NCI-H2196 treated with DMSO at 0.1 percent for 48 hours (cell line): ENCODE measurements at regions not wholly inside any gene's neighbourhood (a gene's known extent, or its start where the extent isn't known, plus 50 kb on each side); places are given as distances from the start of the nearest gene placed in this dataset.
"Not testable (repeated sequence)": the region's sequence is repeated elsewhere in the genome, so short reads cannot be mapped to it uniquely, and the experiment has no call there.

Experiments used
- DNase-seq: peaks from one replicate; lab custom pipeline; 2025; ENCODE audit not compliant: unreplicated experiment; lab: John Stamatoyannopoulos, UW

- DNase-seq, result no peak
These were observed 161.2 kb downstream of the C9orf50 start for GRCh38 chr9:129459547-129460322.

- DNase-seq, result no peak
These were observed 162.0 kb downstream of the C9orf50 start for GRCh38 chr9:129458663-129459546.

- no peak for DNase-seq
These were observed 162.7 kb downstream of the C9orf50 start for GRCh38 chr9:129458155-129458661.

- DNase-seq, result no peak
These were observed 163.5 kb downstream of the C9orf50 start for GRCh38 chr9:129457325-129457779.

DNA sequence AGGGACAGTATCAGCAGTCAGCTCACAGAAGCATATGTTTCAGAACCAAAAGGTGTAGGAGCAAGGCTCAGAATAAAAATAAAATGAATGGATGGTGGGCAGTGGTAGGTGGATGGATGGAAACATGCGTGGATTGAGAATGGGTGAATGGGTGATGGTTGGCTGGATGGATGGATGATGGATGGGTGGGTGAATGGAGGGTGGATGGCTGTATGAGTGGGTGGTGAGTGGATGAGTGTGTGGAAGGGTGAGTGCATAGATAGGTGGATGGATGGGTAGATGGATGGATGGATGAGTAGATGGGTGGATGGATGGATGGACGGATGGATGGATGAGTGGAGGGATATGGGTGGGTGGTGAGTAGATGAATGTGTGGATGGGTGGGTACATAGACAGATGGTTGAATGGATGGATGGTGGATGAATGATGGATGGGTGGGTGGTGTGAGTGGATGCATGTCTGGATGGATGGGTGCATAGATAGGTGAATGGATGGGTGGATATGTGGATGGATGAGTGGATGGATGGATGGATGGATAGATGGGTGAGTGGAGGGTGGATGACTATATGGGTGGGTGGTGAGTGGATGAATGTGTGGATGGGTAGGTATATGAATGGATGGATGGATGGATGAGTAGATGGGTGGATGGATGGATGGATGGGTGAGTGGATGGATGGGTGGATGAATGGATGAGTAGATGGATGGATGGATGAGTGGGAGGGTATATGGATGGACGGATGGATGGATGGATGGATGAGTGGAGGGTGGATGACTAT lies 164.2 kb downstream of the C9orf50 start:
- no peak for DNase-seq

DNA sequence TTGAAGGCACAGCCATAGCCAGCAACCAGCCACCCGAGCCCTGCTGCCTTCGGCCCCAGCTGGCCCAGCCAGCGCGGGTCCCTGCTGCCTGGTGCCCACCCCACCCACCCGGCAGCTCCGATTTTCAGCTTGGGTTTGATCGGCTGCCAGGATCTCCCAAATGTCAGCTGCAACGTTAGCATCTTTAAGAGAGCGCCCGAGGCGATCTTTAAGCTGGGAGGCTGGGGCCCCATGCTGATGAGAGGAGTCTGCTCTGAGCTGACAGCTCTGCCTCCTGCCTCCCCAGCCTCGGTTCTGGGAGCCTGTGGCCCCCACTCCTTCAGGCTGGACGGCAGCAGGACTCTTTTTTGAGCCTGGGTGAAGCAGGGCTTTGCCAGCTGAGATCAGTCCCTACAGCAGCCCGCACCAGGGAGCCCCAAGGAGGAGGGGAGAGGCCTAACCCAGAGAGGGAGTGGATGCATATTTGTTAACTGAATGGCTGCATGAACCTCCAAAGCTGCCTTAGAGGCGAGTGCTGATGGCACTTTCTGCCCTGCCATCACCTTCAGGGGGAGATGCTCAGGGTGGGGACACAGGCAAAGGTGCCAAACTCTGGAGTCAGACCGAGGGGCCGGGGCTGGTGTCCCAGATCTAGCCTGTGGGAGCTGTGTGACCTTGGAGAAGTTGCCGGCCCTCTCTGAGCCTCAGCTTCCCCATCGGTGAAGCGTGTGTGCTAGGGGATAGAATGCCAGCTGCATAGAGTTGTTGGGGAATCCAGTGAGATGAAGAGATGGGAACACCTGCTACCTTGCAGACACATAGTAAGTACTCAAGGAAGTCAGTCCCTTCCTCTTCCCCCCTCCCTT lies 165.5 kb downstream of the C9orf50 start:
- no peak for DNase-seq

DNA sequence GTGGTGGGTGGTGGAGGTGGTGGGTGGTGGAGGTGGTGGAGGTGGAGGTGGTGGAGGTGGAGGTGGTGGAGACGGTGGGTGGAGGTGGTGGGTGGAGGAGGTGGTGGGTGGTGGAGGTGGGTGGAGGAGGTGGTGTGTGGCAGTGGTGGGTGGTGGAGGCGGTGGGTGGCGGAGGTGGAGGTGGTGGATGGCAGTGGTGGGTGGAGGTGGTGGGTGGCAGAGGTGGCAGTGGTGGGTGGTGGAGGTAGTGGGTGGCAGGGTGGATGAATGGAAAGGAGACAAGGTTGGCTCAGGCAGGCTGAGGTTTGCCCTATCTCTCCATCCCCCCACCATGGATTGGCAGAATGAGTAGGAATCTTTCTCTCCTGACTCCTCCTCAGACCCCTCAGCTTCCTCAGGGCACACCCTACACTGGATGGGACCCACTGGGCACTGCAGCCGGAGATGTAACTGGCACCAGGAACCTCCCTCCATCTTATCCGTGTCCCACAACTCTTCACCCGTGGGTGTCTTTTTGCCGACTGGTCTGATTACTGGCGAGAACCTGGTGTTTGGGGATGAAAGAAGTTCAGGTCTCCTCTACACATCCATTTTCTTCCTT lies 166.3 kb downstream of the C9orf50 start:
- DNase-seq, result no peak

DNA sequence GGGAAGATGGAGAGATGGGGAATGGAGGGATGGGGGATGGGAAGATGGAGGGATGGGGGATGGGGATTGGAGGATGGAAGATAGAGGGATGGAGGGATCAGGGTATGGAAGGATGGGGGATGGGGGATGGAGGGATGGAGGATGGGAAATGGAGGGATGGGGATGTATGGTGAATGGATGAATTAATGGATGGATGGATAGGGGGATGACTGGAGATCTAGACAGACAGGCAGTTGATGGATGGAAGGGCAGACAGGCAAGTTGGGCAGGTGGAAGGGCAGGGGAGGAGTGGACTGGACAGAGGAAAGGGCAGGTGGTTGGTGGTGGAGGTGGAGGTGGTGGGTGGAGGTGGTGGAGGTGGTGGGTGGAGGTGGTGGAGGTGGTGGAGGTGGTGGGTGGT lies 167.2 kb downstream of the C9orf50 start:
- no peak for DNase-seq

DNA sequence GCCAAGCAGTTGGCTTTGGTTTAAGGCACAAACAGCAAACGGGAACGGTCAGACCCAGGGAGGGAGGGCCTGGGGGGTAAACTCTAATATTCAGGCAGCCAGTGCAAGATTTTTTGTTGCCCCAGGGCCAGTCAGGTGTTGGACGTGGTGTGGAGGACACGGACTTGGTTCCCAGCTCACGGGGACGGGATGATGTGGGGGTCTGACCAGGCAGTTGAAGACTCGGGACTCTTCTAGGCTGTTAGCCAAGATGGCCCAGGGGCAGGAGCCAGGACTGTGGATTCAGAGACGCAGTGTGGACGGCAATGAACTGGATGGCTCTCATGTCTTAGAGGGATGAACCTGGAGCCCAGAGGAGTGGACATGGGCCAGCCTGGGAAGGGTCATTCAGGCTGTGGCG lies 169.2 kb downstream of the C9orf50 start:
- DNase-seq, result no peak

- DNase-seq, result no peak
These were observed 169.7 kb downstream of the C9orf50 start for GRCh38 chr9:129451089-129451656.

DNA sequence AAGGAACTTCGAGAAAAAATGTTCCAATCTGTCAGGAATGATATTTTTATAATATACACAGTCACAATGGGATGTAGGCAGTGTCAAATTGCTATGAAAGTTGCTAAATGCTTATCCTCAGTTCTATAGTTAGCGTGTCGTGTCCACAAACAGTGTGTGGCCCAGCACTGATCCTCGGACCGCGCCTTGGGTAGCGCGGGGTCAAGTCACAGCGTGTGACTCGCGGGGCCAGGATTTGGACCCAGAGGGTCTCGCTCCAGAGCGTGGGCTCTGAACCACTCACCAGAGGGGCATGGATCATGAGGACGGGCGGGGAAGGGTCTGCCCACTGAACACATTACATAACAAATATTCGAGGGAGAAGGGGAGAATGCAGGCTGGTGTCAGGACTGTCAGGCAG lies 171.8 kb downstream of the C9orf50 start:
- DNase-seq, result no peak

DNA sequence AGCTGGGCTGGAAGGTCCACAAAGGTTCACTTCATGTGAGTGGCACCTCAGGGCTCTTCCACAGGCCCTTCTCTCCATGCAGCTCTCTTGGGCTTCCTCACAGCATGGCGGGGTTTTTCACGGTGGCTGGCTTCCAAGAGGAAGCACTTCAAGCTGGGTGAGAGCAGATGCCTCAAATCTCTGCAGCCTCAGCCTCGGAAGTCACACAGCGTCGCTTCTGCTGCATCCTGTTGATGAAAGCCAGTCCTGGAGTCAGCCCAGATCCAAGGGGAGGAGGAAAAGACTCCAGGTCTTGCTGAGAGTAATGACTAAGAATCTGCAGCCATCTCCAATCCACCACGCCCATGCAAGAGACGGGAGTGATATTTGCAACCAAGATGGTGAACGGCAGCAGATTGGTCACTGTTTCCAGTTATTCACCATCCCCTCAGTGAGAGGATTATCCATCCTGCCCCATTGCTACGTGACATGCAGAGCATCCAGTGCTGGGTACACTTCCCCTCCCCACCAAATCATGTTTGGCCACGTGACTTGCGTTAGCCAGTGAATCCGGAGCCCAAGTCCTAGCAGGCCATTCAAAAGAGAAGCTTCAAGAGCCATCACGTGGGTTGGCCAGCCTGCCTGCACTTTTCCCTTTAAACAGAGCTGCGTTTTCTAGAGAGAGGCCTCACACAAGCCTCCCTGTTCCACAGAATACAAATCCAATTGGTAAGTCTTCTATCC lies 173.9 kb downstream of the C9orf50 start:
- DNase-seq, result peak; percentile 29

DNA sequence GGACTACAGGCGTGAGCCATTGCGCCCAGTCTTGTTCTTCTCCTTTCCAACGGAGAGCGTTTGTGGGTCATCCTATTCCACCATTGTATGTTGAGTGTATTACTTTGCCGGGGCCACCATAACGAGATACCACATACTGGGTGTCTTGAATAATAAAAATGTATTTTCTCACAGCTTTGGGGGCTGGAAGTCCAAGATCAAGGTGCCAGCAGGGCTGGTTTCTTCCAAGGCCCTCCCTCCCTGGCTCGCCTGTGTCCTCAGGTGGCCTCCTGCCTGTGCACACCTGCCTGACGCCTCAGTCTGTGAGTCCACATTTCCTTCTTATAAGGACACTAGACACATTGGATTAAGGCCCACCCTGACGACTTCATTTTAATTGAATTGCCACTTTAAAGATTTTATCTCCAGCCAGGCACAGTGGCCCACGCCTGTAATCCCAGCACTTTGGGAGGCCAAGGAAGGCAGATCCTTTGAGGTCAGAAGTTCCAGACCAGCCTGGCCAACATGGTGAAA lies 175.1 kb downstream of the C9orf50 start:
- no peak for DNase-seq

DNA sequence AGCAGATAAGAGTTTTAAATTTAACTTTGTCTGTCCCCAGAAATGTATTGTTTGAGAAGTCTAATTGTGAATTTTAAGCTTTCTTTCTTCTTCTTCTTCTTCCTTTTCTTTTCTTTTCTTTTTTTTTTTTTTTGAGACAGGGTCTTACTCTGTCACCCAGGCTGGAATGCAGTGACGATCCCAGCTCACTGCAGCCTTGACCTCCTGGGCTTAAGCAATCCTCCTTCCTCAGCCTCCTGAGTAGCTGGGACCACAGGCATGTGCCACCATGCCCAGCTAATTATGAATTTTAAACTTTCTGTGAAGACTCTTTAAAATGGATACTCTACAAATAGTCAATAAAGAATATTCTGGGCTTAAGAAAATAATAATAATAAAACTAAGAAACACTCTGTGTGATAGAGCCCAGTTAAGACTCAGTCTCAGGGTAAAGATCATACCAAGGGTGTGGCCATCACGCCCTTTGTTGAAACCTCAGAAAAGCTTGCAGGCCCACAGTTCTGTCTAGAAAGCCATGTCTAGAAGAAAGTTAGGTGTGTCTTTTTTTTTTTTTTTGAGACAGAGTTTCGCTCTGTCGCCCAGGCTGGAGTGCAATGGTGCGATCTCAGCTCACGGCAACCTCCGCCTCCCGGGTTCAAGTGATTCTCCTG lies 177.3 kb downstream of the C9orf50 start:
- not testable (repeated sequence) for DNase-seq

GRCh38 chr9:129442803-129443511 lies 177.9 kb downstream of the C9orf50 start:
- DNase-seq, result no peak

DNA sequence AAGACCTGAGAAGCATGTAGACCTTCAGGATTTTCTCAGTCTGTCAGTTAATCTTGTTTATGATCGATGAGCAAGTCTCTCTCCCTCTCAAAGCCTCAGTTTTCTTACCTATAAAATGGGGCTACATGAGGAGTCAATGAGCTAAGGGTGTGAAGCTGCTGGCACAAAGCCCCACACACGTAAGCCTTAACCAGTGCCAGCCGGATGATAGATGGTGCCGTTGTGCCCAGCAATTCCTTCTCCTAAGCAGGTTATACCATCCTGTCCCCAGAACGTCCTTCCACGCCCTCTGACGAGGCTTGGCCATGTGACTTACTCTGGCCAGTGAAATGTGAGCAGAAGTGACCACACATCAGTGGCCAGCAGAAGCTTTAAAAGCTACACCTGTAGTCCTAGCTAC lies 179.0 kb downstream of the C9orf50 start:
- DNase-seq, result no peak

GRCh38 chr9:129440435-129441186 lies 180.3 kb downstream of the C9orf50 start:
- no peak for DNase-seq
